MM.1S (cell line): ENCODE measurements at regions not wholly inside any gene's neighbourhood (a gene's known extent, or its start where the extent isn't known, plus 50 kb on each side); places are given as distances from the start of the nearest gene placed in this dataset.

Source experiments
- DNase-seq: peaks from one replicate; pipeline ENCODE4 v3.0.0-alpha.2; 2015
- H2AFZ ChIP-seq: fragments of 300-600 bp; sonication (generic); 2 replicates; pipeline ENCODE4 v1.6.0; 2016; ENCODE audit warnings: antibody characterized with exemption, low read length
- H3F3A ChIP-seq: fragments of 300-600 bp; sonication (generic); 2 replicates; pipeline ENCODE4 v1.6.1; 2016; ENCODE audit warnings: mild to moderate bottlenecking, antibody characterized with exemption, low read length, moderate library complexity, mixed read lengths; ENCODE audit not compliant: insufficient read depth
- H3K27ac ChIP-seq: fragments of 300-600 bp; sonication (generic); 2 replicates; pipeline ENCODE4 v1.5.1; 2016; ENCODE audit warnings: mild to moderate bottlenecking, low read length
- H3K27me3 ChIP-seq: fragments of 300-600 bp; sonication (generic); replicated peaks from 2 replicates; pipeline ENCODE4 v1.6.0; 2016; ENCODE audit warnings: low read length; ENCODE audit not compliant: insufficient read depth
- H3K36me3 ChIP-seq: fragments of 300-600 bp; sonication (generic); replicated peaks from 2 replicates; pipeline ENCODE4 v1.6.1; 2016; ENCODE audit warnings: mild to moderate bottlenecking, low read length, mixed read lengths; ENCODE audit not compliant: insufficient read depth
- H3K4me1 ChIP-seq: fragments of 300-600 bp; sonication (generic); 2 replicates; pipeline ENCODE4 v1.6.1; 2016; ENCODE audit warnings: low read length, mixed read lengths
- H3K4me2 ChIP-seq: fragments of 300-600 bp; sonication (generic); 2 replicates; pipeline ENCODE4 v1.6.0; 2016; ENCODE audit warnings: low read depth, low read length
- H3K4me3 ChIP-seq: fragments of 300-600 bp; sonication (generic); 2 replicates; pipeline ENCODE4 v1.5.1; 2016; ENCODE audit warnings: low read length, mixed read lengths
- H3K79me2 ChIP-seq: fragments of 300-600 bp; sonication (generic); 2 replicates; pipeline ENCODE4 v1.6.1; 2016; ENCODE audit warnings: mixed run types, low read length, mixed read lengths
- H3K9ac ChIP-seq: fragments of 300-600 bp; sonication (generic); 2 replicates; pipeline ENCODE4 v1.6.1; 2016; ENCODE audit warnings: low read length, mixed read lengths
- H3K9me2 ChIP-seq: fragments of 300-600 bp; sonication (generic); replicated peaks from 2 replicates; pipeline ENCODE4 v1.6.1; 2016; ENCODE audit warnings: mild to moderate bottlenecking, low read length, mixed read lengths; ENCODE audit not compliant: insufficient read depth
- H3K9me3 ChIP-seq: fragments of 300-600 bp; sonication (generic); replicated peaks from 2 replicates; pipeline ENCODE4 v1.6.1; 2016; ENCODE audit warnings: mild to moderate bottlenecking, low read length, mixed read lengths; ENCODE audit not compliant: insufficient read depth
- H4K20me1 ChIP-seq: fragments of 300-600 bp; sonication (generic); 2 replicates; pipeline ENCODE4 v1.6.1; 2016; ENCODE audit warnings: mild to moderate bottlenecking, low read length, moderate library complexity, mixed read lengths; ENCODE audit not compliant: insufficient read depth
- EZH2 ChIP-seq: fragments of 300-600 bp; sonication (generic); optimal IDR thresholded peaks from 2 replicates; pipeline ENCODE3; 2017; ENCODE audit warnings: low read depth, mild to moderate bottlenecking, antibody characterized with exemption, low read length, mixed read lengths
- EZH2phosphoT487 ChIP-seq: fragments of 300-600 bp; sonication (generic); IDR thresholded peaks from 2 replicates; pipeline ENCODE4 v1.6.1; 2018; ENCODE audit warnings: antibody characterized with exemption, low read length
- TF ChIP-seq, protein P1 (sequence below): fragments of 300-600 bp; sonication (generic); IDR thresholded peaks from 2 replicates; pipeline ENCODE4 v1.5.1; 2016; ENCODE audit warnings: antibody characterized with exemption, low read length, mixed read lengths

DNA sequence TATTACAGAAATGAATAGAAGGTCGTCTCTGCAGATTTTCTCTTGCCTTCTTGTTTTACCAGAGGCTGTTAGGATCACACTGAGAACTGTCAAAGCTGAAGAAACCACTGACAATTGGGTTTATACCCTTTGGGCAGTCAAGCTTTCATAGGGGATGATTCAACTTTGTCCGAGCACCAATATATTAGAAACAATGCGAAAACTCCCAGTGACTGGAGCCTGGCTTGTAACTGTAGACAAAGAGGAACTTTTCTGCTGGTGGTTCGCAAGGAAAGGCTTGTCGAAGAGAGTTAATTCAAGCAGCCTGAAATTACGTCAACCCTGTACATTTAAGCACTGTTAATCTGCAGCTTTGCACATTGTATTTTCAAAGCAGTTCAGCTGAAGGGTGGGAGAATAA is 193.2 kb upstream of the ZNF385D start:
- H3K4me1 ChIP-seq: no peaks in the 10 kb centered on the region
- no peaks in the 10 kb centered on the region for H3K27me3 ChIP-seq
- no peak overlapping the region for H3K4me3 ChIP-seq
- no peak for DNase-seq
- no peak overlapping the region for H3K4me2 ChIP-seq
- TF ChIP-seq EZH2 (no peak), EZH2phosphoT487 (no peak)
- TF ChIP-seq, protein P1, sequence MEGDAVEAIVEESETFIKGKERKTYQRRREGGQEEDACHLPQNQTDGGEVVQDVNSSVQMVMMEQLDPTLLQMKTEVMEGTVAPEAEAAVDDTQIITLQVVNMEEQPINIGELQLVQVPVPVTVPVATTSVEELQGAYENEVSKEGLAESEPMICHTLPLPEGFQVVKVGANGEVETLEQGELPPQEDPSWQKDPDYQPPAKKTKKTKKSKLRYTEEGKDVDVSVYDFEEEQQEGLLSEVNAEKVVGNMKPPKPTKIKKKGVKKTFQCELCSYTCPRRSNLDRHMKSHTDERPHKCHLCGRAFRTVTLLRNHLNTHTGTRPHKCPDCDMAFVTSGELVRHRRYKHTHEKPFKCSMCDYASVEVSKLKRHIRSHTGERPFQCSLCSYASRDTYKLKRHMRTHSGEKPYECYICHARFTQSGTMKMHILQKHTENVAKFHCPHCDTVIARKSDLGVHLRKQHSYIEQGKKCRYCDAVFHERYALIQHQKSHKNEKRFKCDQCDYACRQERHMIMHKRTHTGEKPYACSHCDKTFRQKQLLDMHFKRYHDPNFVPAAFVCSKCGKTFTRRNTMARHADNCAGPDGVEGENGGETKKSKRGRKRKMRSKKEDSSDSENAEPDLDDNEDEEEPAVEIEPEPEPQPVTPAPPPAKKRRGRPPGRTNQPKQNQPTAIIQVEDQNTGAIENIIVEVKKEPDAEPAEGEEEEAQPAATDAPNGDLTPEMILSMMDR: no peak
- H3K9me2 ChIP-seq: no peaks in the 10 kb centered on the region
- no peak overlapping the region for H3K27ac ChIP-seq
- H3K9me3 ChIP-seq: no peaks in the 10 kb centered on the region
- H3F3A ChIP-seq: no peaks in the 10 kb centered on the region
- no peaks in the 10 kb centered on the region for H3K36me3 ChIP-seq
- no peaks in the 10 kb centered on the region for H4K20me1 ChIP-seq
- no peak overlapping the region for H3K9ac ChIP-seq
- no peak overlapping the region for H2AFZ ChIP-seq
- no peaks in the 10 kb centered on the region for H3K79me2 ChIP-seq

DNA sequence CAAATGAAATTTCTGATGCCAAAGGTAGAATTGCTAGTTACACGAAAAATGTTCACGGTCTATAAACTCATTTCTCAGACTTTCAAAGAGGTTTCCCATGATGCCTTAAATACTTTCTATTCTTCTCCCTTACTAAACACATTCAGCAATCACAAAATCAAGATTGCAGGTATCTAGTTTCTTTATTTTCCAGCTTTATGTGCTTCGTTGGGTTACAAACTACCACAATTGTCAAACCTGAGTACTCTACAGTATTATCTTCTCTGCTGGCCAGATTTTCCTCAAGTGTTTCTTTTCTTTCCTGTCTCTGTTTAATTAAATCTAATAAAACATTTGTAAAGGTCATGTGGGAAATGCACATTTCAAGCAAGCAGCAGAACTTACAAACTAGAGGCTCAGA is 201.8 kb upstream of the ZNF385D start:
- no peaks in the 10 kb centered on the region for H3K27me3 ChIP-seq
- no peaks in the 10 kb centered on the region for H3K4me1 ChIP-seq
- H3K79me2 ChIP-seq: no peaks in the 10 kb centered on the region
- no peak overlapping the region for H3K27ac ChIP-seq
- no peaks in the 10 kb centered on the region for H3K9me2 ChIP-seq
- TF ChIP-seq EZH2phosphoT487: no peak
- TF ChIP-seq, protein P1: no peak
- TF ChIP-seq EZH2: no peak
- no peak overlapping the region for H3K4me2 ChIP-seq
- H2AFZ ChIP-seq: no peak overlapping the region
- no peaks in the 10 kb centered on the region for H3K9me3 ChIP-seq
- H4K20me1 ChIP-seq: no peaks in the 10 kb centered on the region
- no peak overlapping the region for H3K9ac ChIP-seq
- no peak overlapping the region for H3K4me3 ChIP-seq
- no peak for DNase-seq
- H3F3A ChIP-seq: no peaks in the 10 kb centered on the region
- no peaks in the 10 kb centered on the region for H3K36me3 ChIP-seq

DNA sequence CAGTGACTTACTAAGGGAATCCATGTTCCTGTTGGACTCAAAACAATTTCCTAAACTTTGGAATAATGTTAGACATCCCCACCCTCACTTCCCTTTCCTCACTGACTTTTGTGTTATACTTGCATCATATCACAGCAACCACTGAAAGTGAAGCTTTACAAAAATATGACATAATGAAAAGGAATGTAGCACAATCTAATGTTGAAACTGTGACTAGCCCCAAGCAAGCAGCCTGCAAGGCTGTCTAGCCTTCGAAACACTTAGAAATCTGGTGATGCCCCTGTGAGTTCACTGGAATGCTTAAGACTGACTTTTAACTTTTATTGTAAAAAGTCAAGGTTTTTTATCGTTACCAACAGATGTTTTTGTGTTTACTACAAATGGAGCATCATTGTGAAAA is 203.7 kb upstream of the ZNF385D start:
- no peaks in the 10 kb centered on the region for H3K9me3 ChIP-seq
- no peak overlapping the region for H3K9ac ChIP-seq
- no peaks in the 10 kb centered on the region for H4K20me1 ChIP-seq
- H3K79me2 ChIP-seq: no peaks in the 10 kb centered on the region
- TF ChIP-seq EZH2phosphoT487 (no peak), EZH2 (no peak)
- TF ChIP-seq, protein P1: no peak
- H3K4me1 ChIP-seq: no peaks in the 10 kb centered on the region
- H3K27ac ChIP-seq: no peak overlapping the region
- H3K4me3 ChIP-seq: no peak overlapping the region
- no peak for DNase-seq
- H2AFZ ChIP-seq: no peak overlapping the region
- H3K27me3 ChIP-seq: no peaks in the 10 kb centered on the region
- no peak overlapping the region for H3K4me2 ChIP-seq
- no peaks in the 10 kb centered on the region for H3K9me2 ChIP-seq
- no peaks in the 10 kb centered on the region for H3K36me3 ChIP-seq
- H3F3A ChIP-seq: no peaks in the 10 kb centered on the region

DNA sequence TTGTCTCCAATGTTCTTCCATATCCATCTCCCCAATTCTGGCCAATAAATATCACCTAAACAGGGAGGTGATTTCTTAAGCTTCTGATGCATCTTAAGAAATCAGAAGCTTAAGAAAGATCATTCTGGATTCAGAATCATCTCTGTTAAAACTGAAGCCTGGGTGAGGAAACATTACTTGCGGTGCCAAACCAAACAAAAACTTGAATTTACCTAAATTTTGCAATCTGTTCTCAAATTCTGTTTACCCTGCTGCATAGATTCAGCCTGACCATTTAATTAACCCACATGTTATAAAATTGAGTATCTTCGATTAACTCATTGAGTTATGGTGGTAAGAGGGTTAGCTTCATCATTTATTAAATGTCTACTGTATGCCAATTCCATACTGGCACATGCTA is 204.4 kb upstream of the ZNF385D start:
- TF ChIP-seq, protein P1: no peak
- no peak for TF ChIP-seq EZH2phosphoT487
- no peak for TF ChIP-seq EZH2
- no peak for DNase-seq
- no peak overlapping the region for H2AFZ ChIP-seq
- H3K9ac ChIP-seq: no peak overlapping the region
- H3K36me3 ChIP-seq: no peaks in the 10 kb centered on the region
- H4K20me1 ChIP-seq: no peaks in the 10 kb centered on the region
- H3K4me1 ChIP-seq: no peaks in the 10 kb centered on the region
- H3K4me2 ChIP-seq: no peak overlapping the region
- no peaks in the 10 kb centered on the region for H3F3A ChIP-seq
- H3K27me3 ChIP-seq: no peaks in the 10 kb centered on the region
- no peak overlapping the region for H3K27ac ChIP-seq
- H3K9me2 ChIP-seq: no peaks in the 10 kb centered on the region
- no peaks in the 10 kb centered on the region for H3K9me3 ChIP-seq
- H3K4me3 ChIP-seq: no peak overlapping the region
- no peaks in the 10 kb centered on the region for H3K79me2 ChIP-seq
